DND-41 (cell line): ENCODE measurements at regions not wholly inside any gene's neighbourhood (a gene's known extent, or its start where the extent isn't known, plus 50 kb on each side); places are given as distances from the start of the nearest gene placed in this dataset.
A peak's percentile ranks its signal among the peaks of the same experiment; 100 is the strongest.

Experiments used
- ATAC-seq: fragments of 200-7000 bp; cut with Tn5 transposase; 3 replicates; pipeline ENCODE4 v1.9.1; 2021; ENCODE audit warnings: low read depth; ENCODE audit not compliant: insufficient read depth
- DNase-seq: peaks from one replicate; pipeline ENCODE4 v3.0.0-alpha.2; 2020
- H2AFZ ChIP-seq: 2 replicates; pipeline ENCODE4 v1.6.0; 2012; ENCODE audit warnings: low read depth, low read length
- H3K27ac ChIP-seq: 2 replicates; pipeline ENCODE4 v1.5.1; 2012; ENCODE audit warnings: low read length, inconsistent platforms
- H3K27me3 ChIP-seq: fragments of 200-600 bp; sonication (generic); 2 replicates; pipeline ENCODE4 v1.6.0; 2012; ENCODE audit warnings: low read length, mild to moderate bottlenecking, inconsistent platforms; ENCODE audit not compliant: insufficient read depth, poor library complexity
- H3K36me3 ChIP-seq: 2 replicates; pipeline ENCODE4 v1.5.1; 2012; ENCODE audit warnings: low read length, inconsistent platforms; ENCODE audit not compliant: insufficient read depth
- H3K4me1 ChIP-seq: 2 replicates; pipeline ENCODE4 v1.5.1; 2012; ENCODE audit warnings: mild to moderate bottlenecking, low read length; ENCODE audit not compliant: insufficient read depth
- H3K4me2 ChIP-seq: 2 replicates; pipeline ENCODE4 v1.6.0; 2012; ENCODE audit warnings: mild to moderate bottlenecking, moderate library complexity, low read length, inconsistent platforms; ENCODE audit not compliant: insufficient read depth
- H3K4me3 ChIP-seq, 2 experiments: fragments of 200-600 bp in 1 of 2; shearing (Covaris generic) in 1 of 2; 2 replicates each; pipeline ENCODE4 v1.5.1; 2012 to 2016; ENCODE audit warnings: inconsistent platforms in 2 of 2, low read length in 2 of 2, mild to moderate bottlenecking in 2 of 2, low read depth in 1 of 2, moderate library complexity in 1 of 2
- H3K79me2 ChIP-seq: 2 replicates; pipeline ENCODE4 v1.6.0; 2012; ENCODE audit warnings: low read length, inconsistent platforms; ENCODE audit not compliant: insufficient read depth
- H3K9ac ChIP-seq: 2 replicates; pipeline ENCODE4 v1.6.0; 2012; ENCODE audit warnings: low read depth, mild to moderate bottlenecking, inconsistent platforms, low read length, moderate library complexity
- H3K9me3 ChIP-seq: 2 replicates; pipeline ENCODE4 v1.5.1; 2012; ENCODE audit warnings: low read length, moderate library complexity, mild to moderate bottlenecking, inconsistent platforms; ENCODE audit not compliant: insufficient read depth, severe bottlenecking
- H4K20me1 ChIP-seq: 2 replicates; pipeline ENCODE4 v1.6.0; 2012; ENCODE audit warnings: low read length; ENCODE audit not compliant: insufficient read depth
- EZH2 ChIP-seq: IDR thresholded peaks from 3 replicates; pipeline ENCODE4 v1.6.1; 2012; ENCODE audit warnings: borderline replicate concordance, low read depth, mild to moderate bottlenecking, moderate library complexity, low read length, inconsistent platforms; ENCODE audit not compliant: severe bottlenecking
- TF ChIP-seq, protein P1 (sequence below): IDR thresholded peaks from 2 replicates; pipeline ENCODE4 v1.5.1; 2012; ENCODE audit warnings: borderline replicate concordance, low read length, moderate library complexity, mild to moderate bottlenecking; ENCODE audit not compliant: poor library complexity, severe bottlenecking; ENCODE audit errors: extremely low read depth

GRCh38 chr22:47888817-47889216 is 1126.4 kb downstream of the TBC1D22A start:
- Histone ChIP-seq H3K9me3 (no peaks in the 10 kb centered on the region), H3K27me3 (no peaks in the 10 kb centered on the region), H4K20me1 (no peaks in the 10 kb centered on the region), H2AFZ (peak overlapping the region; percentile 26; the same call in 1 of the 2 replicates), H3K4me2 (no peak overlapping the region), H3K9ac (no peak overlapping the region), H3K27ac (0 out of 2 replicates have a peak overlapping the region, but pooled peaks have one; percentile 8), H3K36me3 (no peaks in the 10 kb centered on the region), H3K79me2 (no peaks in the 10 kb centered on the region), H3K4me1 (peaks cover 9% of the 10 kb centered on the region), H3K4me3 (no peak overlapping the region)
- TF ChIP-seq, protein P1, sequence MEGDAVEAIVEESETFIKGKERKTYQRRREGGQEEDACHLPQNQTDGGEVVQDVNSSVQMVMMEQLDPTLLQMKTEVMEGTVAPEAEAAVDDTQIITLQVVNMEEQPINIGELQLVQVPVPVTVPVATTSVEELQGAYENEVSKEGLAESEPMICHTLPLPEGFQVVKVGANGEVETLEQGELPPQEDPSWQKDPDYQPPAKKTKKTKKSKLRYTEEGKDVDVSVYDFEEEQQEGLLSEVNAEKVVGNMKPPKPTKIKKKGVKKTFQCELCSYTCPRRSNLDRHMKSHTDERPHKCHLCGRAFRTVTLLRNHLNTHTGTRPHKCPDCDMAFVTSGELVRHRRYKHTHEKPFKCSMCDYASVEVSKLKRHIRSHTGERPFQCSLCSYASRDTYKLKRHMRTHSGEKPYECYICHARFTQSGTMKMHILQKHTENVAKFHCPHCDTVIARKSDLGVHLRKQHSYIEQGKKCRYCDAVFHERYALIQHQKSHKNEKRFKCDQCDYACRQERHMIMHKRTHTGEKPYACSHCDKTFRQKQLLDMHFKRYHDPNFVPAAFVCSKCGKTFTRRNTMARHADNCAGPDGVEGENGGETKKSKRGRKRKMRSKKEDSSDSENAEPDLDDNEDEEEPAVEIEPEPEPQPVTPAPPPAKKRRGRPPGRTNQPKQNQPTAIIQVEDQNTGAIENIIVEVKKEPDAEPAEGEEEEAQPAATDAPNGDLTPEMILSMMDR, result no peak
- TF ChIP-seq EZH2, result no peak
- DNase-seq (no peak), ATAC-seq (no peak)

DNA sequence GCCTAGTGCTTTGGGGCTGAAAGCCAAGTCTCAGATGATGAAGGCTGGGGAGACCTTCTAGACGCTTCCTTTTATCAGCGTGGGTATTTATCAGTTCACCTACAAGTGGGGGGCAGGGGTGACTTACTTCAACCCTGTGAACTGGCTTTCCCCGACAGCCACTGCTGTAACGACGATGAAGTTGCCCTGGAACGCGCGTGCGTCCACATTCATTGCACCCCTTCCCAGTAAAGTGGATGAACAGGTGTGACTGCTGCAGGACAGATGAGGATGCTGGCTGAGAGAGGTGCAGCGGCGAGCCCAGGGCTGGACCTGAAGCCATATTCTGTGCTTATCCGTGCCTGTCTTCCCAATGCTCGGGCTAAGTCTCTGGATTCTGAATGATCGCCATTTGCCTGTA is 1122.3 kb downstream of the TBC1D22A start:
- no peak overlapping the region for H3K9ac ChIP-seq
- H3K9me3 ChIP-seq, result no peaks in the 10 kb centered on the region
- DNase-seq (no peak), ATAC-seq (no peak)
- H3K4me3 ChIP-seq, result no peak overlapping the region
- H3K27me3 ChIP-seq, result no peaks in the 10 kb centered on the region
- no peaks in the 10 kb centered on the region for H3K79me2 ChIP-seq
- TF ChIP-seq, protein P1, result no peak
- no peak for TF ChIP-seq EZH2
- H2AFZ ChIP-seq, result no peak overlapping the region
- H3K36me3 ChIP-seq, result no peaks in the 10 kb centered on the region
- H3K4me1 ChIP-seq, result peaks cover 9% of the 10 kb centered on the region
- H3K4me2 ChIP-seq, result no peak overlapping the region
- H3K27ac ChIP-seq, result no peak overlapping the region
- H4K20me1 ChIP-seq, result no peaks in the 10 kb centered on the region

- Histone ChIP-seq H3K4me2 (no peak overlapping the region), H3K4me3 (no peak overlapping the region), H3K9me3 (no peaks in the 10 kb centered on the region), H3K4me1 (peaks cover 6% of the 10 kb centered on the region), H2AFZ (no peak overlapping the region), H3K27me3 (no peaks in the 10 kb centered on the region), H3K36me3 (no peaks in the 10 kb centered on the region), H4K20me1 (no peaks in the 10 kb centered on the region), H3K79me2 (no peaks in the 10 kb centered on the region), H3K9ac (no peak overlapping the region), H3K27ac (no peak overlapping the region)
- TF ChIP-seq, protein P1, result no peak
- TF ChIP-seq EZH2, result no peak
- ATAC-seq, result no peak
- no peak for DNase-seq
Observed at GRCh38 chr22:47884200-47884599, 1121.8 kb downstream of the TBC1D22A start.

GRCh38 chr22:47883757-47884156 is 1121.3 kb downstream of the TBC1D22A start:
- no peak overlapping the region for H3K4me2 ChIP-seq
- no peak for DNase-seq
- no peak for ATAC-seq
- no peak overlapping the region for H3K27ac ChIP-seq
- no peak overlapping the region for H3K4me3 ChIP-seq
- H3K4me1 ChIP-seq, result peaks cover 2% of the 10 kb centered on the region; the same call in 1 of the 2 replicates
- no peaks in the 10 kb centered on the region for H3K9me3 ChIP-seq
- no peaks in the 10 kb centered on the region for H4K20me1 ChIP-seq
- H3K27me3 ChIP-seq, result no peaks in the 10 kb centered on the region
- H3K9ac ChIP-seq, result no peak overlapping the region
- TF ChIP-seq, protein P1, result no peak
- TF ChIP-seq EZH2, result no peak
- H3K79me2 ChIP-seq, result no peaks in the 10 kb centered on the region
- H2AFZ ChIP-seq, result no peak overlapping the region
- H3K36me3 ChIP-seq, result no peaks in the 10 kb centered on the region
